ENCODE measurements at regions not wholly inside any gene's neighbourhood (a gene's known extent, or its start where the extent isn't known, plus 50 kb on each side); places are given as distances from the start of the nearest gene placed in this dataset.

- Histone ChIP-seq H4K5ac (ENCODE audit: low read length) (no peak overlapping the region), H3K27me3 (ENCODE audit: insufficient read depth, low read length, poor library complexity) (no peaks in the 10 kb centered on the region), H3K23ac (ENCODE audit: low read length) (no peak overlapping the region), H2BK5ac (ENCODE audit: low read length) (no peak overlapping the region), H3K4me3 (ENCODE audit: low read length) (no peak overlapping the region), H3K56ac (ENCODE audit: low read length) (peak overlapping the region; percentile 66), H3K4ac (ENCODE audit: low read depth, low read length) (no peak overlapping the region), H3K79me1 (ENCODE audit: low read length) (no peaks in the 10 kb centered on the region), H3K27ac (ENCODE audit: low read depth, low read length) (no peak overlapping the region), H2BK15ac (replicated peaks; ENCODE audit: low read depth) (no peak overlapping the region), H3K4me2 (ENCODE audit: low read length) (no peak overlapping the region), H2AK5ac (ENCODE audit: low read length) (no peak overlapping the region), H3K79me2 (ENCODE audit: control insufficient read depth, insufficient read depth, low read length) (no peaks in the 10 kb centered on the region), H3K4me1 (ENCODE audit: control insufficient read depth, low read depth, low read length) (peaks cover 3% of the 10 kb centered on the region), H4K8ac (ENCODE audit: low read depth, low read length) (no peak overlapping the region), H3K9ac (ENCODE audit: low read length) (peak overlapping the region; percentile 17), H3K18ac (ENCODE audit: low read length) (peak overlapping the region; percentile 1), H3K36me3 (ENCODE audit: control insufficient read depth, insufficient read depth, low read length) (no peaks in the 10 kb centered on the region), H2BK120ac (ENCODE audit: low read depth, low read length) (no peak overlapping the region)
- no CpG with 5 or more reads among the region's 15 CpGs for WGBS (ENCODE audit: extremely low coverage, insufficient coverage, low lambda C conversion rate)
- peak; percentile 90 for DNase-seq
Observed at GRCh38 chr1:22264464-22265341, 121.8 kb upstream of the WNT4 start.

GRCh38 chr1:22266141-22266540, 123.2 kb upstream of the WNT4 start:
- H2BK120ac ChIP-seq (ENCODE audit: low read depth, low read length): no peak overlapping the region
- no peaks in the 10 kb centered on the region for H3K79me2 ChIP-seq (ENCODE audit: control insufficient read depth, insufficient read depth, low read length)
- no peak overlapping the region for H3K4me3 ChIP-seq (ENCODE audit: low read length)
- H3K23ac ChIP-seq (ENCODE audit: low read length): no peak overlapping the region
- H3K36me3 ChIP-seq (ENCODE audit: control insufficient read depth, insufficient read depth, low read length): no peaks in the 10 kb centered on the region
- peaks cover 3% of the 10 kb centered on the region for H3K4me1 ChIP-seq (ENCODE audit: control insufficient read depth, low read depth, low read length)
- DNase-seq: no peak
- H3K79me1 ChIP-seq (ENCODE audit: low read length): no peaks in the 10 kb centered on the region
- H2BK15ac ChIP-seq (replicated peaks; ENCODE audit: low read depth): no peak overlapping the region
- H3K18ac ChIP-seq (ENCODE audit: low read length): no peak overlapping the region
- no peaks in the 10 kb centered on the region for H3K27me3 ChIP-seq (ENCODE audit: insufficient read depth, low read length, poor library complexity)
- no peak overlapping the region for H2AK5ac ChIP-seq (ENCODE audit: low read length)
- no peak overlapping the region for H4K5ac ChIP-seq (ENCODE audit: low read length)
- WGBS (ENCODE audit: extremely low coverage, insufficient coverage, low lambda C conversion rate): no CpG with 5 or more reads among the region's 6 CpGs
- H3K27ac ChIP-seq (ENCODE audit: low read depth, low read length): no peak overlapping the region
- peak overlapping the region; percentile 49 for H3K56ac ChIP-seq (ENCODE audit: low read length)
- H4K8ac ChIP-seq (ENCODE audit: low read depth, low read length): no peak overlapping the region
- no peak overlapping the region for H2BK5ac ChIP-seq (ENCODE audit: low read length)
- no peak overlapping the region for H3K9ac ChIP-seq (ENCODE audit: low read length)
- H3K4ac ChIP-seq (ENCODE audit: low read depth, low read length): no peak overlapping the region
- H3K4me2 ChIP-seq (ENCODE audit: low read length): no peak overlapping the region

DNA sequence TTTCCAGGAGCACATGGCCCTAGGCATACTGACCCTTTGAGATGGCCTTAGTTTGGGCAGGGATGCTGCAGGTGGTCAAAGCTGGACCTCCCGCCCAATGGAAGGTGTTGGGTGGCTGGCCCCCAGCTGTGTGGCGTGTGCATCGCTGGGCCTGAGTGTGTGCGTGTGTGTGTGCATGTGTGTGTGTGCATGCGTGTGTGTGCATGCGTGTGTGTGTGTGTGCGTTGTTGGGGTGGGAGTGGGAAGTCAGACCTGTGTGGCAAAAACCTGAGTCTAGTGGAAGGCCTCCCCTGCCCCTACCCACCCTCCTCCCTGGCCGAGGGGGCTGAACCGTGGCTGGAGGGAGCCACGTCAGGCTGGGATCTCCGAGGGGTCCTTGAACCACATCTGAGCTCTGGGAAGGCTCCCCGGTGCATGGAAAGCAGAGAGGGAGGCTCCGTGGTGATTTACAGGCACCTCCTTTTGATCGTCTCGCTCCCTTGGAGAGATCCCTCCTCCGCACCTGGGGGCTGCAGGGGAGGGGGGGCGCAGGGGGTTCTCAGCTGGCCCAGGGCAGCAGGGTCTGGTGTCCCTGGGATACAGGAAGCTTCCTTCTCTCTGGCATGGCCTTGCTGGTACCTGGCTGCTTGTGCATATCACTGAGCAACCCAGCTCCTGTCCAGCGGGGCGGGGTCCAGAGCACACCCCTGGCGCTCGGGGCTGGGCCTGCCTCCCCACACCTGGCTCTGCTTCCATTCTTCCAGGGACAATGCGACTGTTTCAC, 124.7 kb upstream of the WNT4 start:
- H3K4ac ChIP-seq (ENCODE audit: low read depth, low read length): no peak overlapping the region
- WGBS (ENCODE audit: extremely low coverage, insufficient coverage, low lambda C conversion rate): no CpG with 5 or more reads among the region's 22 CpGs
- no peak overlapping the region for H2BK15ac ChIP-seq (replicated peaks; ENCODE audit: low read depth)
- H3K4me2 ChIP-seq (ENCODE audit: low read length): no peak overlapping the region
- no peak overlapping the region for H2BK5ac ChIP-seq (ENCODE audit: low read length)
- no peak for DNase-seq
- no peaks in the 10 kb centered on the region for H3K79me2 ChIP-seq (ENCODE audit: control insufficient read depth, insufficient read depth, low read length)
- no peak overlapping the region for H3K4me3 ChIP-seq (ENCODE audit: low read length)
- no peak overlapping the region for H3K18ac ChIP-seq (ENCODE audit: low read length)
- H3K56ac ChIP-seq (ENCODE audit: low read length): no peak overlapping the region
- no peaks in the 10 kb centered on the region for H3K79me1 ChIP-seq (ENCODE audit: low read length)
- no peak overlapping the region for H4K8ac ChIP-seq (ENCODE audit: low read depth, low read length)
- H2BK120ac ChIP-seq (ENCODE audit: low read depth, low read length): no peak overlapping the region
- no peaks in the 10 kb centered on the region for H3K27me3 ChIP-seq (ENCODE audit: insufficient read depth, low read length, poor library complexity)
- H3K23ac ChIP-seq (ENCODE audit: low read length): no peak overlapping the region
- no peak overlapping the region for H4K5ac ChIP-seq (ENCODE audit: low read length)
- peaks cover 3% of the 10 kb centered on the region for H3K4me1 ChIP-seq (ENCODE audit: control insufficient read depth, low read depth, low read length)
- no peaks in the 10 kb centered on the region for H3K36me3 ChIP-seq (ENCODE audit: control insufficient read depth, insufficient read depth, low read length)
- H3K9ac ChIP-seq (ENCODE audit: low read length): no peak overlapping the region
- no peak overlapping the region for H2AK5ac ChIP-seq (ENCODE audit: low read length)
- no peak overlapping the region for H3K27ac ChIP-seq (ENCODE audit: low read depth, low read length)

- no peaks in the 10 kb centered on the region for H3K27me3 ChIP-seq (ENCODE audit: insufficient read depth, low read length, poor library complexity)
- DNase-seq: no peak
Observed at GRCh38 chr1:22268327-22268726, 125.4 kb upstream of the WNT4 start.

DNA sequence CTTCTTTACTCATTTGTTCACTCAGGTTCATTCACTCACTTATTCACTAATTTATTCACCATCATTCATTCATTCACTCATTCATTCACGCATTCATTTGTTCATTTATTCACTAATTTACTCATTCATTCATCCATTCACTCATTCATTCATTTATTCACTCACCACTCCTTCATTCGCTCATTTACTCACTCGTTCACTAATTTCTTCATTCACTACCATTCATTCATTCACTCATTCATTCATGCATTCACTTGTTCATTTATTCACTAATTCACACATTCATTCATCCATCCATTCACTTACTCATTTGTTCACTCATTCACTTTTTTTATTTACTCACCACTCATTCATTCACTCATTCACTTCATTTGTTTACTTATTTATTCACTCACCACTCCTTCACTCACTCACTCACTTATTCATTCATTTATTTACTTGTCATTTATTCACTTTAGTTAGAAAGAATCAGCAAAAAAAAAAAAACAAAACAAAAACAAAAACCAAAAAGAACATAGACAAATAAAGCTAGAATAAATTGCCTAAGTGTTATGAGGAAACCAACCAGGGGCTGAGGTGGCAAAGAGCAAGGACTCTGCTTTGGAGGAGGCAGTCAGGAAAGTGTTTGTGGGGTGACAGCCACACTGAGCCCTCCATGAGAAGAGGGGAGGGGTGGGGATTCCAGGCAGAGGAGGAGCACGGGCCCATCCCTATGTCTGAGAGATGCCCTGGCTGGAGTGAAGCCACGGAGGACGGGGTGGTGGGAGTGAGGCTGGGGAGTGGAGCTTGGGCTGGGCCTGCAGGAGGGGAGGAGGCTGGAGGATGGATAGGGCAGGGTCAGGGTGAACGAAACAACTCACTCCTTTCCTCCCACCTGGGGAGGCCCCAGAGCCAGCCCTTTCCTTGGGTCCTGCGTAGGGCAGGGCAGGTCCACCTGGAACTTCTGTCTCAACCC, 129.2 kb upstream of the WNT4 start:
- H3K9ac ChIP-seq (ENCODE audit: low read length): no peak overlapping the region

More at GRCh38 chr1:22268327-22268726, 125.4 kb upstream of the WNT4 start:
- no peaks in the 10 kb centered on the region for H3K79me2 ChIP-seq (ENCODE audit: control insufficient read depth, insufficient read depth, low read length)
- no peak overlapping the region for H4K5ac ChIP-seq (ENCODE audit: low read length)
- H2BK120ac ChIP-seq (ENCODE audit: low read depth, low read length): no peak overlapping the region
- H2BK15ac ChIP-seq (replicated peaks; ENCODE audit: low read depth): no peak overlapping the region
- H3K79me1 ChIP-seq (ENCODE audit: low read length): no peaks in the 10 kb centered on the region
- H3K4me3 ChIP-seq (ENCODE audit: low read length): no peak overlapping the region
- WGBS (ENCODE audit: extremely low coverage, insufficient coverage, low lambda C conversion rate): no CpG with 5 or more reads among the region's 11 CpGs
- H3K23ac ChIP-seq (ENCODE audit: low read length): no peak overlapping the region
- H3K56ac ChIP-seq (ENCODE audit: low read length): no peak overlapping the region
- H3K36me3 ChIP-seq (ENCODE audit: control insufficient read depth, insufficient read depth, low read length): no peaks in the 10 kb centered on the region
- H3K9ac ChIP-seq (ENCODE audit: low read length): no peak overlapping the region
- no peak overlapping the region for H3K18ac ChIP-seq (ENCODE audit: low read length)
- no peak overlapping the region for H3K4me2 ChIP-seq (ENCODE audit: low read length)
- H3K27ac ChIP-seq (ENCODE audit: low read depth, low read length): no peak overlapping the region
- no peak overlapping the region for H3K4ac ChIP-seq (ENCODE audit: low read depth, low read length)
- no peak overlapping the region for H4K8ac ChIP-seq (ENCODE audit: low read depth, low read length)
- peaks cover 3% of the 10 kb centered on the region for H3K4me1 ChIP-seq (ENCODE audit: control insufficient read depth, low read depth, low read length)
- H2AK5ac ChIP-seq (ENCODE audit: low read length): no peak overlapping the region
- no peak overlapping the region for H2BK5ac ChIP-seq (ENCODE audit: low read length)

More for the DNA sequence above, 129.2 kb upstream of the WNT4 start:
- no peak overlapping the region for H4K8ac ChIP-seq (ENCODE audit: low read depth, low read length)
- DNase-seq: no peak
- no peak overlapping the region for H3K18ac ChIP-seq (ENCODE audit: low read length)
- whole genome bisulfite sequencing (ENCODE audit: extremely low coverage, insufficient coverage, low lambda C conversion rate): 100% methylated on average over 3 of the region's 8 CpGs
- H3K27ac ChIP-seq (ENCODE audit: low read depth, low read length): no peak overlapping the region
- H3K23ac ChIP-seq (ENCODE audit: low read length): no peak overlapping the region
- H3K27me3 ChIP-seq (ENCODE audit: insufficient read depth, low read length, poor library complexity): no peaks in the 10 kb centered on the region
- no peak overlapping the region for H4K5ac ChIP-seq (ENCODE audit: low read length)
- no peak overlapping the region for H3K56ac ChIP-seq (ENCODE audit: low read length)
- no peak overlapping the region for H3K4me2 ChIP-seq (ENCODE audit: low read length)
- H3K36me3 ChIP-seq (ENCODE audit: control insufficient read depth, insufficient read depth, low read length): no peaks in the 10 kb centered on the region
- no peak overlapping the region for H2AK5ac ChIP-seq (ENCODE audit: low read length)
- no peaks in the 10 kb centered on the region for H3K79me1 ChIP-seq (ENCODE audit: low read length)
- H3K4me1 ChIP-seq (ENCODE audit: control insufficient read depth, low read depth, low read length): no peaks in the 10 kb centered on the region
- no peak overlapping the region for H3K4me3 ChIP-seq (ENCODE audit: low read length)
- H2BK120ac ChIP-seq (ENCODE audit: low read depth, low read length): no peak overlapping the region
- H3K4ac ChIP-seq (ENCODE audit: low read depth, low read length): no peak overlapping the region
- H2BK5ac ChIP-seq (ENCODE audit: low read length): no peak overlapping the region
- H2BK15ac ChIP-seq (replicated peaks; ENCODE audit: low read depth): no peak overlapping the region
- H3K79me2 ChIP-seq (ENCODE audit: control insufficient read depth, insufficient read depth, low read length): no peaks in the 10 kb centered on the region

Measured in mesendoderm (in vitro differentiated cells).